CD14-positive monocyte (primary cell): ENCODE measurements at regions not wholly inside any gene's neighbourhood (a gene's known extent, or its start where the extent isn't known, plus 50 kb on each side); places are given as distances from the start of the nearest gene placed in this dataset.

Experiments used
- DNase-seq, 3 donors: peaks; one replicate each; pipeline ENCODE4 v3.0.0-alpha.2; 2011 to 2022
- H2AFZ ChIP-seq: 2 replicates; pipeline ENCODE4 v1.6.0; 2012; ENCODE audit warnings: mild to moderate bottlenecking, low read depth, low read length, inconsistent platforms; ENCODE audit not compliant: insufficient read depth, poor library complexity, severe bottlenecking
- H3K27ac ChIP-seq, 2 donors: 1 replicate in 1 of 2; 2 replicates in 1 of 2; pipeline ENCODE4 v1.5.1; 2012 to 2013; ENCODE audit warnings: low read length in 2 of 2, control low read depth in 1 of 2, inconsistent platforms in 1 of 2, low read depth in 1 of 2, mild to moderate bottlenecking in 1 of 2
- H3K27me3 ChIP-seq, 2 donors: one replicate each; pipeline versions ENCODE4 v1.6.0 to v1.6.1; 2011 to 2013; ENCODE audit warnings: low read length in 2 of 2; ENCODE audit not compliant: control insufficient read depth in 2 of 2, insufficient read depth in 2 of 2
- H3K36me3 ChIP-seq, 2 donors: replicated peaks in 1 of 2; 1 replicate in 1 of 2; 2 replicates in 1 of 2; pipeline versions ENCODE4 v1.5.1 to v1.6.1; 2012 to 2013; ENCODE audit warnings: low read length in 2 of 2, control low read depth in 1 of 2, inconsistent platforms in 1 of 2, mild to moderate bottlenecking in 1 of 2; ENCODE audit not compliant: insufficient read depth in 2 of 2, control insufficient read depth in 1 of 2
- H3K4me1 ChIP-seq, 2 donors: 1 replicate in 1 of 2; 2 replicates in 1 of 2; pipeline versions ENCODE4 v1.5.1 to v1.6.1; 2012 to 2013; ENCODE audit warnings: low read length in 2 of 2, control low read depth in 1 of 2, inconsistent platforms in 1 of 2, mild to moderate bottlenecking in 1 of 2, moderate library complexity in 1 of 2; ENCODE audit not compliant: insufficient read depth in 2 of 2, control insufficient read depth in 1 of 2
- H3K4me2 ChIP-seq: replicated peaks from 2 replicates; pipeline ENCODE3; 2012; ENCODE audit warnings: low read length, moderate library complexity, mild to moderate bottlenecking; ENCODE audit not compliant: poor library complexity, severe bottlenecking; ENCODE audit errors: extremely low read depth
- H3K4me3 ChIP-seq, 3 experiments: fragments of 200-600 bp in 1 of 3; sonication (generic) in 1 of 3; replicated peaks in 1 of 3; 1 replicate in 2 of 3; 2 replicates in 1 of 3; pipeline ENCODE4 v1.5.1; 2011 to 2013; ENCODE audit warnings: low read length in 3 of 3, mild to moderate bottlenecking in 3 of 3, control low read depth in 2 of 3, low read depth in 2 of 3, inconsistent platforms in 1 of 3, moderate library complexity in 1 of 3
- H3K79me2 ChIP-seq: 2 replicates; pipeline ENCODE4 v1.6.0; 2012; ENCODE audit warnings: mild to moderate bottlenecking, control low read depth, inconsistent platforms, low read length, moderate library complexity; ENCODE audit not compliant: insufficient read depth
- H3K9ac ChIP-seq: 2 replicates; pipeline ENCODE4 v1.6.0; 2017; ENCODE audit warnings: low read length, mild to moderate bottlenecking; ENCODE audit not compliant: insufficient read depth, poor library complexity, severe bottlenecking
- H3K9me3 ChIP-seq, 2 donors: replicated peaks in 1 of 2; 1 replicate in 1 of 2; 2 replicates in 1 of 2; pipeline versions ENCODE4 v1.5.1 to v1.6.1; 2012 to 2013; ENCODE audit warnings: low read length in 2 of 2, control low read depth in 1 of 2; ENCODE audit not compliant: control insufficient read depth in 1 of 2, insufficient read depth in 1 of 2
- H4K20me1 ChIP-seq: 2 replicates; pipeline ENCODE4 v1.6.0; 2012; ENCODE audit warnings: mild to moderate bottlenecking, low read length, control low read depth, moderate library complexity; ENCODE audit not compliant: insufficient read depth
- H3K27ac Mint-ChIP-seq, 7 donors: one replicate each; pipeline ENCODE4 v1.8.0; 2020; ENCODE audit warnings: mild to moderate bottlenecking in 7 of 7, mixed read lengths in 7 of 7, moderate library complexity in 6 of 7, inconsistent platforms in 2 of 7
- H3K27me3 Mint-ChIP-seq, 3 donors: one replicate each; pipeline ENCODE4 v1.8.0; 2021 to 2022; ENCODE audit warnings: low read depth in 3 of 3, mild to moderate bottlenecking in 3 of 3, mixed read lengths in 3 of 3, moderate library complexity in 3 of 3, inconsistent platforms in 1 of 3
- H3K36me3 Mint-ChIP-seq, 2 donors: one replicate each; pipeline ENCODE4 v1.8.0; 2020; ENCODE audit warnings: mixed read lengths in 2 of 2, inconsistent platforms in 1 of 2, mild to moderate bottlenecking in 1 of 2
- H3K4me1 Mint-ChIP-seq: one replicate; pipeline ENCODE4 v1.8.0; 2020; ENCODE audit warnings: mild to moderate bottlenecking, mixed read lengths
- H3K4me3 Mint-ChIP-seq, 2 donors: one replicate each; pipeline ENCODE4 v1.8.0; 2020; ENCODE audit warnings: mild to moderate bottlenecking in 2 of 2, mixed read lengths in 2 of 2, moderate library complexity in 1 of 2
- H3K9me3 Mint-ChIP-seq, 7 donors: one replicate each; pipeline ENCODE4 v1.8.0; 2020 to 2022; ENCODE audit warnings: mixed read lengths in 7 of 7, mild to moderate bottlenecking in 6 of 7, moderate library complexity in 6 of 7, inconsistent platforms in 2 of 7
- WGBS: methylation state at CpG from one replicate; pipeline ENCODE4 v1.1.5; 2013; ENCODE audit warnings: missing lambda C conversion rate; ENCODE audit not compliant: insufficient coverage; 5-methylcytosine and 5-hydroxymethylcytosine counted together
- intact Hi-C, 2 donors: fragments of 100-400 bp; cut with micrococcal nuclease; formaldehyde crosslinking; loops; one replicate each; pipeline versions ENCODE4 v1.15.0 to v1.15.1; 2023
- TF ChIP-seq, protein P1 (sequence below): fragments of 200-600 bp; IDR thresholded peaks from one replicate; pipeline ENCODE4 v1.8.0; 2022; ENCODE audit warnings: antibody characterized with exemption, mild to moderate bottlenecking

DNA sequence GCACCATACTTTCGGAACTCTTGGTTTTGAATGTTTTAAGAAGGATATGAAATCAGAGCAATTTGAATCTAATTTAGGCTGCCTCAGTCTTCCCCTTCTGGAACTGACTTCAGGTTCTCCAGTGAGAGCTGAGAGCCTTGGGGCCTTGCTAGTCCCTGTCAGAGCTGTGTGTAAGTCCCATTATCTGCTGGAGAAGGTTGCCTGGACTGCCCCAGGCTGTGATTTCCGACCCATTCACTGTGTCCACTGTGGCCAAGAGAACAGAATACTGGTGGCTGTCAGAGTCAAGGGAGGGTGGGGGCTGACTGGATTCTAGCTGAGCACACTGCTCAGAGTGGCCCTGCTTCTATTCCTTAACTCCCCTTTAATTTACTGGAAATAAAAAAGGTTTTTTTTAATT is 278.0 kb downstream of the KCNS3 start:
- H3K27ac ChIP-seq: no peak overlapping the region
- no peaks in the 10 kb centered on the region for H3K9me3 ChIP-seq
- H3K36me3 Mint-ChIP-seq: no peaks in the 10 kb centered on the region
- DNase-seq: no peak
- no peaks in the 10 kb centered on the region for H3K36me3 ChIP-seq
- no peak overlapping the region for H2AFZ ChIP-seq
- H3K4me1 ChIP-seq: no peaks in the 10 kb centered on the region
- no peak overlapping the region for H3K4me3 Mint-ChIP-seq
- intact Hi-C loops: no loop called here
- H3K27me3 ChIP-seq: no peaks in the 10 kb centered on the region
- H4K20me1 ChIP-seq: no peaks in the 10 kb centered on the region
- no peaks in the 10 kb centered on the region for H3K4me1 Mint-ChIP-seq
- H3K9ac ChIP-seq: no peak overlapping the region
- no peak overlapping the region for H3K4me2 ChIP-seq
- no peak overlapping the region for H3K27ac Mint-ChIP-seq
- H3K27me3 Mint-ChIP-seq: peaks cover 0 to 2% (median 1%) of the 10 kb centered on the region in 3 donors
- H3K79me2 ChIP-seq: no peaks in the 10 kb centered on the region
- H3K9me3 Mint-ChIP-seq: no peaks in the 10 kb centered on the region
- no peak overlapping the region for H3K4me3 ChIP-seq
- TF ChIP-seq, protein P1, sequence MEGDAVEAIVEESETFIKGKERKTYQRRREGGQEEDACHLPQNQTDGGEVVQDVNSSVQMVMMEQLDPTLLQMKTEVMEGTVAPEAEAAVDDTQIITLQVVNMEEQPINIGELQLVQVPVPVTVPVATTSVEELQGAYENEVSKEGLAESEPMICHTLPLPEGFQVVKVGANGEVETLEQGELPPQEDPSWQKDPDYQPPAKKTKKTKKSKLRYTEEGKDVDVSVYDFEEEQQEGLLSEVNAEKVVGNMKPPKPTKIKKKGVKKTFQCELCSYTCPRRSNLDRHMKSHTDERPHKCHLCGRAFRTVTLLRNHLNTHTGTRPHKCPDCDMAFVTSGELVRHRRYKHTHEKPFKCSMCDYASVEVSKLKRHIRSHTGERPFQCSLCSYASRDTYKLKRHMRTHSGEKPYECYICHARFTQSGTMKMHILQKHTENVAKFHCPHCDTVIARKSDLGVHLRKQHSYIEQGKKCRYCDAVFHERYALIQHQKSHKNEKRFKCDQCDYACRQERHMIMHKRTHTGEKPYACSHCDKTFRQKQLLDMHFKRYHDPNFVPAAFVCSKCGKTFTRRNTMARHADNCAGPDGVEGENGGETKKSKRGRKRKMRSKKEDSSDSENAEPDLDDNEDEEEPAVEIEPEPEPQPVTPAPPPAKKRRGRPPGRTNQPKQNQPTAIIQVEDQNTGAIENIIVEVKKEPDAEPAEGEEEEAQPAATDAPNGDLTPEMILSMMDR: no peak
- 83% methylated on average over 1 of the region's 2 CpGs for WGBS

GRCh38 chr2:18156002-18156401 is 277.5 kb downstream of the KCNS3 start:
- peaks cover 0 to 2% (median 1%) of the 10 kb centered on the region in 3 donors for H3K27me3 Mint-ChIP-seq
- H3K4me3 Mint-ChIP-seq: no peak overlapping the region
- intact Hi-C loops: no loop called here
- Histone ChIP-seq H2AFZ (no peak overlapping the region), H3K27ac (no peak overlapping the region), H3K36me3 (no peaks in the 10 kb centered on the region), H3K79me2 (no peaks in the 10 kb centered on the region), H3K27me3 (no peaks in the 10 kb centered on the region), H3K4me3 (no peak overlapping the region), H3K4me2 (no peak overlapping the region), H3K9me3 (no peaks in the 10 kb centered on the region), H3K9ac (no peak overlapping the region), H4K20me1 (no peaks in the 10 kb centered on the region), H3K4me1 (no peaks in the 10 kb centered on the region)
- no peaks in the 10 kb centered on the region for H3K36me3 Mint-ChIP-seq
- TF ChIP-seq, protein P1: no peak
- DNase-seq: no peak
- H3K4me1 Mint-ChIP-seq: no peaks in the 10 kb centered on the region
- no peak overlapping the region for H3K27ac Mint-ChIP-seq
- H3K9me3 Mint-ChIP-seq: no peaks in the 10 kb centered on the region
- 0% methylated on average over 1 of the region's 2 CpGs for WGBS
